GM13977 (cell line): ENCODE measurements at regions not wholly inside any gene's neighbourhood (a gene's known extent, or its start where the extent isn't known, plus 50 kb on each side); places are given as distances from the start of the nearest gene placed in this dataset.

ENCODE experiments used
- DNase-seq: peaks from one replicate; pipeline ENCODE4 v3.0.0; 2012; ENCODE audit warnings: low spot score
- in situ Hi-C: fragments of 300-500 bp; cut with MboI; formaldehyde crosslinking; loops from one replicate; pipeline ENCODE4 v1.12.0; 2022; ENCODE audit warnings: low sequenced_read_pairs, low pct_unique_long_range_greater_than_20kb, mixed read lengths, inconsistent platforms; ENCODE audit not compliant: unreplicated experiment
- TF ChIP-seq, protein P1 (sequence below): IDR thresholded peaks from 2 replicates; pipeline ENCODE4 v1.5.1; 2012; ENCODE audit warnings: mild to moderate bottlenecking, control low read depth; ENCODE audit not compliant: insufficient read depth; ENCODE audit errors: extremely low read depth, missing control alignments

GRCh38 chr5:6041977-6042550, 336.3 kb downstream of the MED10 start:
- TF ChIP-seq, protein P1, sequence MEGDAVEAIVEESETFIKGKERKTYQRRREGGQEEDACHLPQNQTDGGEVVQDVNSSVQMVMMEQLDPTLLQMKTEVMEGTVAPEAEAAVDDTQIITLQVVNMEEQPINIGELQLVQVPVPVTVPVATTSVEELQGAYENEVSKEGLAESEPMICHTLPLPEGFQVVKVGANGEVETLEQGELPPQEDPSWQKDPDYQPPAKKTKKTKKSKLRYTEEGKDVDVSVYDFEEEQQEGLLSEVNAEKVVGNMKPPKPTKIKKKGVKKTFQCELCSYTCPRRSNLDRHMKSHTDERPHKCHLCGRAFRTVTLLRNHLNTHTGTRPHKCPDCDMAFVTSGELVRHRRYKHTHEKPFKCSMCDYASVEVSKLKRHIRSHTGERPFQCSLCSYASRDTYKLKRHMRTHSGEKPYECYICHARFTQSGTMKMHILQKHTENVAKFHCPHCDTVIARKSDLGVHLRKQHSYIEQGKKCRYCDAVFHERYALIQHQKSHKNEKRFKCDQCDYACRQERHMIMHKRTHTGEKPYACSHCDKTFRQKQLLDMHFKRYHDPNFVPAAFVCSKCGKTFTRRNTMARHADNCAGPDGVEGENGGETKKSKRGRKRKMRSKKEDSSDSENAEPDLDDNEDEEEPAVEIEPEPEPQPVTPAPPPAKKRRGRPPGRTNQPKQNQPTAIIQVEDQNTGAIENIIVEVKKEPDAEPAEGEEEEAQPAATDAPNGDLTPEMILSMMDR, result no peak
- in situ Hi-C loops, result no loop called here
- DNase-seq, result no peak

DNA sequence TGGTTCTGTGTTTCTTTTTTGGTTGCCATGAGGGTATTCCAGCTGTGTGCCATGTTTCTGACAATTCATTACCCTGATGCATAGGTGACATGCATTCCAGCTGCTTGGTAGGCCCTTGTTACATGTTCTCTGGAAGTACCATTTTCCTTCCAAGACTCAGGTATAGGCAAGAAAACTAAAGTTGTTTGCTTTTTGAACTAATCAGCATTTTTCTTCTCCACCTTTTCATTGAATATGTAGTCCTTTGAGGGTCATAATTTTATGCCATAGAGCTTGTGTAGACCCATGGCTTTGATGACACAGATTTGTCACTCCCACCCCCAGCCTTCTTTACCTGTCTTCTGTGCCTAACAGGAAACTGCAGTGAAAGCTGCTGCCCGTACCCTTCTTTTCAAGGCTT, 339.2 kb downstream of the MED10 start:
- TF ChIP-seq, protein P1, result no peak
- in situ Hi-C loops, result no loop called here
- DNase-seq, result no peak

DNA sequence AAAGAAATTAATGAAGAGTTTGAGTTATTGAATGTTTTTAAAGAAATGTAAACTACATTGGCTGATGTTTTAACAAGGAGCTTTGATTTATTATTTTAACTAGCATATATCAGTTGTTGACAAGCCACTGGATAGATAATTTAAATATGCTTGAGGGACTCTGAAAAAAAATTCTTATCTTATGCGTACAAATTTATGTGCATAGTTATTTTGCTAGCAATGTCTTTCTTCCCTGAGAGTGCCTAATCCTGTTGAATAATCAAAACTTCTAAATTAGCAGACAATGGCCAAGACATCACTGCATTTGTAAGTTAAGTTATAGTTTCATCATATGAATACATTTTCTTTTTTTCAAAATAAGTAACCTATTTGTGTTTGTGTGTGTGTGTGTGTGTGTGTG, 342.3 kb downstream of the MED10 start:
- no peak for DNase-seq
- in situ Hi-C loops, result no loop called here
- TF ChIP-seq, protein P1, result no peak

GRCh38 chr5:6029811-6030271, 348.5 kb downstream of the MED10 start:
- TF ChIP-seq, protein P1, result no peak
- DNase-seq, result no peak
- in situ Hi-C loops, result no loop called here

GRCh38 chr5:6026766-6027406, 351.5 kb downstream of the MED10 start:
- DNase-seq, result no peak
- in situ Hi-C loops, result no loop called here
- TF ChIP-seq, protein P1, result no peak

DNA sequence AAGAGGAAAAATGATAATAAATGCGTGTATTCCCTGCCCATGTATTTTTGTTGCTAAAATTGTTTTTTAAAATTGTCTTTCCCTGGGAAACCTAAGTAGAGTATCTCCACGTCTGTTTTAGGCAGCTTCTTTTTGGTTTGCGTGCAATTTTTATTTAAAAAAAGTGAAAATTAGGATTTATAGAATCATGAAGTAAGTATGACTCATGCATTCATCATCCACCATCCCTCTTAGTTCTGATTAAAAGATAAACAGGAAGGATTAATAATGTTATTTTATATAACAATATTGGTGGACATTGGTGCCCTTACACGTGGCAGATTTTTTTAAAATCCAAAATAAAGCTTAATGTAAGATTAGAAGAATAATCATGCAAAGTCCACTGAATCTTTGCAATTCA, 358.7 kb downstream of the MED10 start:
- DNase-seq, result no peak
- in situ Hi-C loops, result no loop called here
- TF ChIP-seq, protein P1, result no peak
